ENCODE measurements at regions not wholly inside any gene's neighbourhood (a gene's known extent, or its start where the extent isn't known, plus 50 kb on each side); places are given as distances from the start of the nearest gene placed in this dataset.

DNA sequence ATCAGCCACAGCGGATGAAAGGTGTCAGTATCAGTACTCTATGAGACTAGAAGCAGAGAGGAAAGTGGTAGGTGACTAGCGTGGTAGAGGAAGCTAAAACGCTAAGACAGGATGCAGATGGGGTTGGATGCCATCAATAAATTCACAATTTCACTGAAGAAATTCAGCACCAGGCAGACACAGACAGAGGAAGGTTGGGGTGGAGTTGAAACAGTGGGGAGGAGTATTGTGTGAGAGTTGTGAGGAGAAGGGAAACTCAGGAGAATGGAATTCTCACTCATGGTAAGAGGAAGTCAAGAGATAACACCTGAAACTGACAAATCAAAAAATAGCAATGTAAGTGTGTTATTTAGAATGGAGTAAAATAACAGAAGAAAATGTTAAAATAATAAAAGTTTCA lies 208.5 kb upstream of the DAB1 start:
- BruUV-seq (replicated peaks), result no TSS peak
- no peak for TF ChIP-seq EZH2 (IDR thresholded peaks at IDR 0.05; ENCODE audit: borderline replicate concordance, low read depth, low read length, poor library complexity, severe bottlenecking)
- TF ChIP-seq, protein P1, sequence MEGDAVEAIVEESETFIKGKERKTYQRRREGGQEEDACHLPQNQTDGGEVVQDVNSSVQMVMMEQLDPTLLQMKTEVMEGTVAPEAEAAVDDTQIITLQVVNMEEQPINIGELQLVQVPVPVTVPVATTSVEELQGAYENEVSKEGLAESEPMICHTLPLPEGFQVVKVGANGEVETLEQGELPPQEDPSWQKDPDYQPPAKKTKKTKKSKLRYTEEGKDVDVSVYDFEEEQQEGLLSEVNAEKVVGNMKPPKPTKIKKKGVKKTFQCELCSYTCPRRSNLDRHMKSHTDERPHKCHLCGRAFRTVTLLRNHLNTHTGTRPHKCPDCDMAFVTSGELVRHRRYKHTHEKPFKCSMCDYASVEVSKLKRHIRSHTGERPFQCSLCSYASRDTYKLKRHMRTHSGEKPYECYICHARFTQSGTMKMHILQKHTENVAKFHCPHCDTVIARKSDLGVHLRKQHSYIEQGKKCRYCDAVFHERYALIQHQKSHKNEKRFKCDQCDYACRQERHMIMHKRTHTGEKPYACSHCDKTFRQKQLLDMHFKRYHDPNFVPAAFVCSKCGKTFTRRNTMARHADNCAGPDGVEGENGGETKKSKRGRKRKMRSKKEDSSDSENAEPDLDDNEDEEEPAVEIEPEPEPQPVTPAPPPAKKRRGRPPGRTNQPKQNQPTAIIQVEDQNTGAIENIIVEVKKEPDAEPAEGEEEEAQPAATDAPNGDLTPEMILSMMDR (conservative IDR thresholded peaks at IDR 0.05; ENCODE audit: low read depth, low read length), result no peak
- H3K4me3 ChIP-seq (ENCODE audit: low read depth, low read length, poor library complexity, severe bottlenecking), result no peak overlapping the region
- POLR2A ChIA-PET (ENCODE audit: low non-redundant PET), result no interaction called here
- no peak overlapping the region for H3K27ac ChIP-seq (ENCODE audit: low read depth, low read length, poor library complexity, severe bottlenecking)
- CTCF ChIA-PET, result no interaction called here
- peaks cover 33% of the 10 kb centered on the region for H3K4me1 ChIP-seq (ENCODE audit: insufficient read depth, low read length, poor library complexity, severe bottlenecking)
- H3K36me3 ChIP-seq (ENCODE audit: insufficient read depth, low read length, poor library complexity, severe bottlenecking), result no peaks in the 10 kb centered on the region
- no peak for DNase-seq (ENCODE audit: low spot score)
- H3K27me3 ChIP-seq (replicated peaks; ENCODE audit: insufficient read depth, low read depth, low read length, poor library complexity), result no peaks in the 10 kb centered on the region
- intact Hi-C loops (cut with micrococcal nuclease; ENCODE audit: unreplicated experiment), result no loop called here
- no peaks in the 10 kb centered on the region for H3K9me3 ChIP-seq (ENCODE audit: low read depth, low read length, poor library complexity, severe bottlenecking)

DNA sequence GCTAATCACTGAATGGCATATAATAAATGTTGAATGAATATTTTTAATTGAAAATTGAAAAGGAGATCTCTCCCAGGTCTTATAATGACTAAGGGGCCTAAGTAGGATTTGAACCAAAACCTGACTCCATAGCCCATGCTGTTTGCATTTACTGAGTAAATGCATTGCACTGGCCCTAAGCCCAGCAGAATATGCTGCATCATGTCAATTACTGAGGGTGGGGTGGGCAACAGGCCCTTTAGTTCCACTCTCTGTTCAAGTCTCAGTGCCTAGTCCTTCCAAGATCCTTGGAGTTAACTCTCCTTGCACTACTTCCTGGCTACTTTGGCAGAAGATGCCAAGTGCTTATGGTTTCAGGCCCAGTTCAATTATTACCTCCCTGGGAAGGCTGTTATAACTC lies 203.8 kb upstream of the DAB1 start:
- POLR2A ChIA-PET (ENCODE audit: low non-redundant PET), result no interaction called here
- no TSS peak for BruUV-seq (replicated peaks)

DNA sequence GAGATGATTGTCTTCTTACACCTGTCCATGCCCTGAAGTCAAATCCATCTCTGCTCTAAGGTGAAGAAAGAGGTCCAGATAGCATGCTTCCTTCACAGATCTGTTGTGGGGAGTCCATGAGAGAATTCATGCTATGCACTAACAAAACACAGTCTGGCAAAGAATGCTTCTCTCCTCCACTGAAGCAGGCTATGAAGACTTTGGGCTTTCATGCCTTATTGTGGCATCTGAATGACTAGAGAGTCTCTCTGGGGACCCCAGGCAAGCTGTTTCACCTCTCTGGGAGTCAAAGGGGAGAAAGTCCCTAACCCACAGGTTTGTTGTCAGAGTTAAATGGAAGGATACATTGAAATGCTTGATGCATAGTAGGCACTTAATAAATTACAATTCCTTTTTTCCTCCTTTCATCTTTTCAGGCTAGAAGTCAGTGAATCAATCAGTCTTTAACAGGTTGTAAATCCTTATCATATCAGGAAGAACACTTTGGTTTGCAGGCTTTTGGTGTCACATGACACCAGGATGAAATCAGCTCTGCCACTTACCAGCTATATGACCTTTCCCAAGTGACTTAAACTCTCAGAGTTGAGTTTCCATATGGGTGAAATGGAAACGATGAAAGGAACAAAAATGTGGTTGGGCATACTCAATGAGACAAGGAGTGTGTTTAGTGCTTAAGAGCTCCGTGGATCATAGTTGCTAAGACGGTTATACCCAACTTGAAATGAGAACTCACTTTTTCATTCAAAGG lies 200.1 kb upstream of the DAB1 start:
- ChIA-PET POLR2A (ENCODE audit: low non-redundant PET) (no interaction called here), CTCF (no interaction called here)
- Histone ChIP-seq H3K27me3 (replicated peaks; ENCODE audit: insufficient read depth, low read depth, low read length, poor library complexity) (no peaks in the 10 kb centered on the region), H3K9me3 (ENCODE audit: low read depth, low read length, poor library complexity, severe bottlenecking) (no peaks in the 10 kb centered on the region), H3K4me1 (ENCODE audit: insufficient read depth, low read length, poor library complexity, severe bottlenecking) (peaks cover 75% of the 10 kb centered on the region), H3K4me3 (ENCODE audit: low read depth, low read length, poor library complexity, severe bottlenecking) (no peak overlapping the region), H3K36me3 (ENCODE audit: insufficient read depth, low read length, poor library complexity, severe bottlenecking) (no peaks in the 10 kb centered on the region), H3K27ac (ENCODE audit: low read depth, low read length, poor library complexity, severe bottlenecking) (peak overlapping the region; percentile 82)
- intact Hi-C loops (cut with micrococcal nuclease; ENCODE audit: unreplicated experiment), result loop anchor here (2.0 to 5.0 kb wide), 3 partner anchors 81 to 923 kb away; partner anchors contain the start of genes DAB1 and OMA1
- no peak for DNase-seq (ENCODE audit: low spot score)
- BruUV-seq (replicated peaks), result no TSS peak
- TF ChIP-seq, protein P1 (conservative IDR thresholded peaks at IDR 0.05; ENCODE audit: low read depth, low read length), result no peak
- TF ChIP-seq EZH2 (IDR thresholded peaks at IDR 0.05; ENCODE audit: borderline replicate concordance, low read depth, low read length, poor library complexity, severe bottlenecking), result no peak

More for the DNA sequence above, 203.8 kb upstream of the DAB1 start:
- CTCF ChIA-PET, result no interaction called here
- no peak overlapping the region for H3K4me3 ChIP-seq (ENCODE audit: low read depth, low read length, poor library complexity, severe bottlenecking)
- intact Hi-C loops (cut with micrococcal nuclease; ENCODE audit: unreplicated experiment), result no loop called here
- H3K4me1 ChIP-seq (ENCODE audit: insufficient read depth, low read length, poor library complexity, severe bottlenecking), result peaks cover 65% of the 10 kb centered on the region
- H3K27me3 ChIP-seq (replicated peaks; ENCODE audit: insufficient read depth, low read depth, low read length, poor library complexity), result no peaks in the 10 kb centered on the region
- TF ChIP-seq EZH2 (IDR thresholded peaks at IDR 0.05; ENCODE audit: borderline replicate concordance, low read depth, low read length, poor library complexity, severe bottlenecking), result no peak
- TF ChIP-seq, protein P1 (conservative IDR thresholded peaks at IDR 0.05; ENCODE audit: low read depth, low read length), result no peak
- no peaks in the 10 kb centered on the region for H3K9me3 ChIP-seq (ENCODE audit: low read depth, low read length, poor library complexity, severe bottlenecking)
- no peak for DNase-seq (ENCODE audit: low spot score)
- no peak overlapping the region for H3K27ac ChIP-seq (ENCODE audit: low read depth, low read length, poor library complexity, severe bottlenecking)
- no peaks in the 10 kb centered on the region for H3K36me3 ChIP-seq (ENCODE audit: insufficient read depth, low read length, poor library complexity, severe bottlenecking)
